Neural cell (in vitro differentiated cells): ENCODE measurements at regions not wholly inside any gene's neighbourhood (a gene's known extent, or its start where the extent isn't known, plus 50 kb on each side); places are given as distances from the start of the nearest gene placed in this dataset.
"Not testable (repeated sequence)": the region's sequence is repeated elsewhere in the genome, so short reads cannot be mapped to it uniquely, and the experiment has no call there.

Experiments
- H2AFZ ChIP-seq: fragments of 200-600, 300-800 bp; sonication (generic), shearing (Covaris generic); 2 replicates; pipeline ENCODE4 v1.6.0; 2014; ENCODE audit warnings: low read depth, mild to moderate bottlenecking, antibody characterized with exemption, low read length, moderate library complexity
- H3F3A ChIP-seq: fragments of 200-600 bp; shearing (Covaris generic); 2 replicates; pipeline ENCODE4 v1.6.1; 2016; ENCODE audit warnings: mild to moderate bottlenecking, moderate library complexity, mixed read lengths, antibody characterized with exemption, low read length; ENCODE audit not compliant: insufficient read depth, poor library complexity, severe bottlenecking
- H3K27ac ChIP-seq: fragments of 200-600, 300-800 bp; sonication (generic), shearing (Covaris generic); 2 replicates; pipeline ENCODE4 v1.5.1; 2014; ENCODE audit warnings: mild to moderate bottlenecking, low read length, moderate library complexity
- H3K27me3 ChIP-seq: fragments of 300-800, 200-600 bp; sonication (generic), shearing (Covaris generic); 2 replicates; pipeline ENCODE4 v1.6.0; 2014; ENCODE audit warnings: mild to moderate bottlenecking, low read depth, low read length, moderate library complexity; ENCODE audit not compliant: insufficient read depth
- H3K36me3 ChIP-seq: fragments of 300-800, 200-600 bp; sonication (generic), shearing (Covaris generic); 2 replicates; pipeline ENCODE4 v1.5.1; 2014; ENCODE audit warnings: mild to moderate bottlenecking, antibody characterized with exemption, low read length, moderate library complexity; ENCODE audit not compliant: insufficient read depth
- H3K4me2 ChIP-seq: fragments of 300-800, 200-600 bp; sonication (generic), shearing (Covaris generic); 2 replicates; pipeline ENCODE4 v1.6.0; 2014; ENCODE audit warnings: mild to moderate bottlenecking, low read length
- H3K4me3 ChIP-seq: fragments of 300-800, 200-600 bp; sonication (generic), shearing (Covaris generic); 2 replicates; pipeline ENCODE4 v1.5.1; 2014; ENCODE audit warnings: mild to moderate bottlenecking, low read length, moderate library complexity
- H3K79me2 ChIP-seq: fragments of 200-600 bp; shearing (Covaris generic); replicated peaks from 2 replicates; pipeline ENCODE4 v1.6.0; 2014; ENCODE audit warnings: mild to moderate bottlenecking, low read length, moderate library complexity; ENCODE audit not compliant: insufficient read depth
- H3K9ac ChIP-seq: fragments of 300-800, 200-600 bp; sonication (generic), shearing (Covaris generic); 2 replicates; pipeline ENCODE4 v1.6.1; 2016; ENCODE audit warnings: mild to moderate bottlenecking, low read length, mixed read lengths
- H3K9me2 ChIP-seq: fragments of 200-600 bp; shearing (Covaris generic); 2 replicates; pipeline ENCODE4 v1.6.1; 2016; ENCODE audit warnings: mild to moderate bottlenecking, low read length, mixed read lengths; ENCODE audit not compliant: insufficient read depth
- H3K9me3 ChIP-seq: fragments of 200-600, 300-800 bp; sonication (generic), shearing (Covaris generic); 2 replicates; pipeline ENCODE4 v1.6.1; 2016; ENCODE audit warnings: mild to moderate bottlenecking, mixed run types, low read length, moderate library complexity, mixed read lengths
- H4K20me1 ChIP-seq: fragments of 200-600 bp; shearing (Covaris generic); 2 replicates; pipeline ENCODE4 v1.6.1; 2016; ENCODE audit warnings: mild to moderate bottlenecking, mixed run types; ENCODE audit not compliant: insufficient read depth
- CTCF ChIP-seq: fragments of 450-650 bp; IDR thresholded peaks from 2 replicates; pipeline ENCODE4 v1.5.1; 2014; ENCODE audit warnings: antibody characterized with exemption, mild to moderate bottlenecking, moderate library complexity; ENCODE audit not compliant: poor library complexity, severe bottlenecking
- EP300 ChIP-seq: fragments of 450-650 bp; conservative IDR thresholded peaks from 2 replicates; pipeline ENCODE4 v1.6.1; 2014; ENCODE audit warnings: antibody characterized with exemption, mild to moderate bottlenecking, moderate library complexity; ENCODE audit not compliant: poor library complexity, severe bottlenecking
- EZH2 ChIP-seq: fragments of 200-600, 300-800 bp; shearing (Covaris generic), sonication (generic); IDR thresholded peaks from 2 replicates; pipeline ENCODE4 v1.6.1; 2014; ENCODE audit warnings: antibody characterized with exemption, low read length, borderline replicate concordance, mild to moderate bottlenecking; ENCODE audit not compliant: insufficient read depth, poor library complexity, severe bottlenecking
- MXI1 ChIP-seq: fragments of 450-650 bp; conservative IDR thresholded peaks from 2 replicates; pipeline ENCODE4 v1.6.1; 2014; ENCODE audit warnings: antibody characterized with exemption, mild to moderate bottlenecking; ENCODE audit not compliant: poor library complexity, severe bottlenecking
- POLR2AphosphoS5 ChIP-seq: IDR thresholded peaks from 2 replicates; pipeline ENCODE4 v1.6.1; 2012
- RAD21 ChIP-seq: fragments of 450-650 bp; conservative IDR thresholded peaks from 2 replicates; pipeline ENCODE4 v1.6.1; 2014; ENCODE audit warnings: antibody characterized with exemption, mild to moderate bottlenecking, moderate library complexity
- REST ChIP-seq: IDR thresholded peaks from 2 replicates; pipeline ENCODE4 v1.6.1; 2012; ENCODE audit warnings: borderline replicate concordance
- SMC3 ChIP-seq: fragments of 450-650 bp; conservative IDR thresholded peaks from 2 replicates; pipeline ENCODE4 v1.6.1; 2014; ENCODE audit warnings: antibody characterized with exemption, mild to moderate bottlenecking, moderate library complexity; ENCODE audit not compliant: poor library complexity
- TAF1 ChIP-seq: IDR thresholded peaks from 2 replicates; pipeline ENCODE4 v1.6.1; 2012; ENCODE audit warnings: low read depth

- Histone ChIP-seq H3K4me3 (no peak overlapping the region), H3K9ac (no peak overlapping the region), H3K36me3 (no peaks in the 10 kb centered on the region), H3K79me2 (no peaks in the 10 kb centered on the region), H3K9me3 (no peaks in the 10 kb centered on the region), H3K27me3 (no peaks in the 10 kb centered on the region), H3K4me2 (no peak overlapping the region), H3K9me2 (no peaks in the 10 kb centered on the region), H4K20me1 (no peaks in the 10 kb centered on the region), H2AFZ (no peak overlapping the region), H3F3A (no peaks in the 10 kb centered on the region), H3K27ac (no peak overlapping the region)
- TF ChIP-seq REST (no peak), EZH2 (no peak), POLR2AphosphoS5 (no peak), CTCF (no peak), EP300 (no peak), TAF1 (no peak), MXI1 (no peak), SMC3 (no peak), RAD21 (no peak)
Observed at GRCh38 chr2:153287109-153287801, 191.3 kb downstream of the RPRM start.

- TF ChIP-seq SMC3 (no peak), REST (no peak), POLR2AphosphoS5 (no peak), EZH2 (no peak)
- H3K4me2 ChIP-seq = no peak overlapping the region
- H3K27me3 ChIP-seq = no peaks in the 10 kb centered on the region
- no peaks in the 10 kb centered on the region for H3K79me2 ChIP-seq
- no peaks in the 10 kb centered on the region for H3K9me2 ChIP-seq
- no peaks in the 10 kb centered on the region for H3F3A ChIP-seq
- H3K9ac ChIP-seq = no peak overlapping the region
- H3K4me3 ChIP-seq = no peak overlapping the region
- no peaks in the 10 kb centered on the region for H3K36me3 ChIP-seq
- no peak overlapping the region for H2AFZ ChIP-seq
- H4K20me1 ChIP-seq = no peaks in the 10 kb centered on the region
- no peak overlapping the region for H3K27ac ChIP-seq
- no peaks in the 10 kb centered on the region for H3K9me3 ChIP-seq
Observed at GRCh38 chr2:153268941-153269461, 209.6 kb downstream of the RPRM start.

GRCh38 chr2:153256876-153257275 is 221.7 kb downstream of the RPRM start:
- not testable (repeated sequence) for H3K27ac ChIP-seq, H3K27me3 ChIP-seq, H4K20me1 ChIP-seq, H3F3A ChIP-seq, H3K4me2 ChIP-seq, H2AFZ ChIP-seq, H3K9me2 ChIP-seq, H3K36me3 ChIP-seq, H3K4me3 ChIP-seq, H3K9me3 ChIP-seq, H3K79me2 ChIP-seq, H3K9ac ChIP-seq

GRCh38 chr2:153246636-153247035 is 231.9 kb downstream of the RPRM start:
- H3K79me2 ChIP-seq, H3K9me3 ChIP-seq, H3K4me2 ChIP-seq, H2AFZ ChIP-seq, H4K20me1 ChIP-seq, H3K36me3 ChIP-seq, H3K9ac ChIP-seq, H3K27me3 ChIP-seq, H3K9me2 ChIP-seq, H3F3A ChIP-seq, H3K4me3 ChIP-seq, H3K27ac ChIP-seq: not testable (repeated sequence)
